Activated CD4-positive, alpha-beta T cell treated with anti-CD3 and anti-CD28 coated beads, Interleukin-2, amount 50 U/mL, for 16 hours (primary cell): ENCODE measurements at regions not wholly inside any gene's neighbourhood (a gene's known extent, or its start where the extent isn't known, plus 50 kb on each side); places are given as distances from the start of the nearest gene placed in this dataset.
"Not testable (repeated sequence)": the region's sequence is repeated elsewhere in the genome, so short reads cannot be mapped to it uniquely, and the experiment has no call there.

ENCODE experiments used
- DNase-seq: peaks from one replicate; pipeline ENCODE4 v3.0.0-alpha.2; 2020

GRCh38 chr13:104979281-104980030 lies 1556.0 kb downstream of the EFNB2 start:
- no peak for DNase-seq

GRCh38 chr13:104976986-104977385 lies 1558.5 kb downstream of the EFNB2 start:
- no peak for DNase-seq

- no peak for DNase-seq
Measured at GRCh38 chr13:104975272-104975671, 1560.2 kb downstream of the EFNB2 start.

- no peak for DNase-seq
Measured at GRCh38 chr13:104968876-104969275, 1566.6 kb downstream of the EFNB2 start.

GRCh38 chr13:104967836-104968630 lies 1567.4 kb downstream of the EFNB2 start:
- DNase-seq, result no peak

- DNase-seq, result no peak
Measured at GRCh38 chr13:104967376-104967775, 1568.1 kb downstream of the EFNB2 start.

GRCh38 chr13:104962411-104962810 lies 1573.1 kb downstream of the EFNB2 start:
- DNase-seq, result no peak

GRCh38 chr13:104961246-104961645 lies 1574.2 kb downstream of the EFNB2 start:
- no peak for DNase-seq

GRCh38 chr13:104954210-104954609 lies 1581.3 kb downstream of the EFNB2 start:
- no peak for DNase-seq

- DNase-seq, result no peak
Measured at GRCh38 chr13:104953588-104953987, 1581.9 kb downstream of the EFNB2 start.

- no peak for DNase-seq
Measured at GRCh38 chr13:104949840-104950740, 1585.4 kb downstream of the EFNB2 start.

GRCh38 chr13:104944176-104944575 lies 1591.3 kb downstream of the EFNB2 start:
- DNase-seq, result no peak

GRCh38 chr13:104943331-104943730 lies 1592.1 kb downstream of the EFNB2 start:
- DNase-seq, result no peak

- no peak for DNase-seq
Measured at GRCh38 chr13:104937881-104938280, 1597.6 kb downstream of the EFNB2 start.

- DNase-seq, result no peak
Measured at GRCh38 chr13:104936304-104936703, 1599.2 kb downstream of the EFNB2 start.

- DNase-seq, result not testable (repeated sequence)
Measured at GRCh38 chr13:104920513-104920912, 1614.9 kb downstream of the EFNB2 start.

GRCh38 chr13:104920091-104920490 lies 1615.4 kb downstream of the EFNB2 start:
- no peak for DNase-seq

- no peak for DNase-seq
Measured at GRCh38 chr13:104900191-104900817, 1635.2 kb downstream of the EFNB2 start.

GRCh38 chr13:104898484-104898883 lies 1637.0 kb downstream of the EFNB2 start:
- DNase-seq, result no peak

- DNase-seq, result no peak
Measured at GRCh38 chr13:104895521-104895920, 1639.9 kb downstream of the EFNB2 start.

GRCh38 chr13:104875038-104875754 lies 1660.3 kb downstream of the EFNB2 start:
- no peak for DNase-seq

GRCh38 chr13:104872153-104872552 lies 1663.3 kb downstream of the EFNB2 start:
- no peak for DNase-seq
